IMR-90 (cell line): ENCODE measurements at regions not wholly inside any gene's neighbourhood (a gene's known extent, or its start where the extent isn't known, plus 50 kb on each side); places are given as distances from the start of the nearest gene placed in this dataset.

Source experiments
- CTCF ChIP-seq: conservative IDR thresholded peaks from 2 replicates; pipeline ENCODE4 v1.5.1; 2012; ENCODE audit warnings: mild to moderate bottlenecking, low read depth, low read length, improper control_type of control experiment
- POLR2A ChIP-seq: IDR thresholded peaks from 2 replicates; pipeline ENCODE4 v1.6.1; 2012; ENCODE audit warnings: mild to moderate bottlenecking, low read depth, low read length
- SMC3 ChIP-seq: fragments of 150-350 bp; IDR thresholded peaks from 2 replicates; pipeline ENCODE4 v1.6.1; 2016; ENCODE audit warnings: low read depth, mild to moderate bottlenecking, antibody characterized with exemption, low read length, moderate library complexity

GRCh38 chr2:184517402-184517801, 80.9 kb upstream of the ZNF804A start:
- no peak for TF ChIP-seq POLR2A
- no peak for TF ChIP-seq CTCF
- no peak for TF ChIP-seq SMC3
